HCT116 (cell line): ENCODE measurements at regions not wholly inside any gene's neighbourhood (a gene's known extent, or its start where the extent isn't known, plus 50 kb on each side); places are given as distances from the start of the nearest gene placed in this dataset.

Source experiments
- ATAC-seq: fragments of 200-7000 bp; cut with Tn5 transposase; 2 replicates; pipeline ENCODE4 v1.9.1; 2020; ENCODE audit warnings: mild to moderate bottlenecking, moderate library complexity
- BruUV-seq: library from RNA; stranded (reverse); fragments of 400-500 nt; replicated peaks from 2 replicates; lab custom pipeline; 2021; lab: Mats Ljungman, UMichigan
- CTCF ChIA-PET: fragments of 300-600 bp; sonication (Branson Sonifier 250); formaldehyde crosslinking; loops from one replicate; lab custom pipeline; 2021; ENCODE audit warnings: antibody characterized with exemption; lab: Charles Lee
- POLR2A ChIA-PET: fragments of 300-600, 350-600 bp; sonication (Branson Sonifier 250); formaldehyde crosslinking; loops from one replicate; lab custom pipeline; 2021; ENCODE audit warnings: antibody characterized with exemption; lab: Charles Lee
- RAD21 ChIA-PET, 2 experiments: fragments of 300-600 bp; sonication (Branson Sonifier 250); formaldehyde crosslinking; loops; one replicate each; lab custom pipeline; 2023; ENCODE audit warnings: low total read pairs in 2 of 2; ENCODE audit not compliant: uncharacterized antibody in 2 of 2, unreplicated experiment in 2 of 2, low non-redundant PET in 1 of 2; lab: Charles Lee
- DNase-seq: peaks from one replicate; pipeline ENCODE4 v3.0.0-alpha.2; 2010; ENCODE audit warnings: low read depth, low spot score
- H2AFZ ChIP-seq: fragments of 200-600 bp; shearing (Covaris generic), sonication (generic); 2 replicates; pipeline ENCODE4 v1.6.1; 2017; ENCODE audit warnings: low read depth, mixed run types, mixed read lengths, antibody characterized with exemption, low read length; ENCODE audit not compliant: poor library complexity, severe bottlenecking
- H3K27ac ChIP-seq: 2 replicates; pipeline ENCODE4 v1.5.1; 2012; ENCODE audit warnings: low read depth, low read length
- H3K27me3 ChIP-seq: fragments of 200-600 bp; sonication (generic); 2 replicates; pipeline ENCODE4 v1.6.1; 2016; ENCODE audit warnings: mixed run types, low read length, mixed read lengths; ENCODE audit not compliant: insufficient read depth
- H3K36me3 ChIP-seq, 2 experiments: fragments of 200-500 bp in 1 of 2; fragments of 200-600 bp in 1 of 2; sonication (Bioruptor generic) in 1 of 2; sonication (generic) in 1 of 2; 2 replicates each; pipeline versions ENCODE4 v1.5.1 to v1.6.1; 2014 to 2016; ENCODE audit warnings: low read length in 2 of 2, inconsistent platforms in 1 of 2, mixed read lengths in 1 of 2, mixed run types in 1 of 2; ENCODE audit not compliant: insufficient read depth in 2 of 2, control insufficient read depth in 1 of 2
- H3K4me1 ChIP-seq, 2 experiments: fragments of 200-600 bp in 1 of 2; sonication (generic) in 1 of 2; 2 replicates each; pipeline versions ENCODE4 v1.5.1 to v1.6.1; 2012 to 2017; ENCODE audit warnings: low read length in 2 of 2, inconsistent platforms in 1 of 2, mild to moderate bottlenecking in 1 of 2, mixed read lengths in 1 of 2, mixed run types in 1 of 2, moderate library complexity in 1 of 2; ENCODE audit not compliant: insufficient read depth in 2 of 2, control insufficient read depth in 1 of 2
- H3K4me2 ChIP-seq: fragments of 200-600 bp; sonication (generic); 2 replicates; pipeline ENCODE4 v1.6.1; 2017; ENCODE audit warnings: mixed run types, low read length, mixed read lengths
- H3K4me3 ChIP-seq, 2 experiments: fragments of 200-600 bp in 1 of 2; sonication (generic) in 1 of 2; replicated peaks in 1 of 2; 2 replicates each; pipeline ENCODE4 v1.5.1; 2011 to 2016; ENCODE audit warnings: low read length in 2 of 2, control low read depth in 1 of 2, low read depth in 1 of 2, mild to moderate bottlenecking in 1 of 2, mixed read lengths in 1 of 2, mixed run types in 1 of 2
- H3K79me2 ChIP-seq: fragments of 200-600 bp; sonication (generic); 2 replicates; pipeline ENCODE4 v1.6.1; 2017; ENCODE audit warnings: mild to moderate bottlenecking, mixed run types, low read length, moderate library complexity, mixed read lengths; ENCODE audit not compliant: insufficient read depth
- H3K9ac ChIP-seq: fragments of 200-600 bp; sonication (generic); 2 replicates; pipeline ENCODE4 v1.6.1; 2016; ENCODE audit warnings: low read length, mixed read lengths
- H3K9me2 ChIP-seq: fragments of 200-600 bp; sonication (generic), shearing (Covaris generic); 2 replicates; pipeline ENCODE4 v1.6.1; 2017; ENCODE audit warnings: mixed run types, mild to moderate bottlenecking, moderate library complexity; ENCODE audit not compliant: insufficient read depth
- H3K9me3 ChIP-seq, 2 experiments: fragments of 200-500 bp in 1 of 2; fragments of 200-600 bp in 1 of 2; sonication (Bioruptor generic) in 1 of 2; sonication (generic) in 1 of 2; 2 replicates each; pipeline ENCODE4 v1.6.1; 2014 to 2017; ENCODE audit warnings: low read length in 2 of 2, mixed read lengths in 2 of 2, inconsistent platforms in 1 of 2, low read depth in 1 of 2, mild to moderate bottlenecking in 1 of 2, mixed run types in 1 of 2, moderate library complexity in 1 of 2; ENCODE audit not compliant: control insufficient read depth in 1 of 2, insufficient read depth in 1 of 2
- H4K20me1 ChIP-seq: fragments of 200-600 bp; sonication (generic), shearing (Covaris generic); 2 replicates; pipeline ENCODE4 v1.6.1; 2017; ENCODE audit warnings: mixed run types, mild to moderate bottlenecking, moderate library complexity; ENCODE audit not compliant: insufficient read depth
- CEBPB ChIP-seq: IDR thresholded peaks from 2 replicates; pipeline ENCODE4 v1.6.1; 2012; ENCODE audit warnings: low read depth
- EGR1 ChIP-seq: IDR thresholded peaks from 2 replicates; pipeline ENCODE4 v1.6.1; 2012; ENCODE audit warnings: low read depth
- ELF1 ChIP-seq: IDR thresholded peaks from 2 replicates; pipeline ENCODE4 v1.6.1; 2012; ENCODE audit warnings: low read depth, borderline replicate concordance
- EZH2 ChIP-seq: fragments of 200-600 bp; sonication (generic); IDR thresholded peaks from 2 replicates; pipeline ENCODE4 v1.6.1; 2017; ENCODE audit warnings: antibody characterized with exemption, mixed run types
- FOSL1 ChIP-seq: IDR thresholded peaks from 2 replicates; pipeline ENCODE4 v1.6.1; 2012; ENCODE audit warnings: low read depth
- JUND ChIP-seq: IDR thresholded peaks from 2 replicates; pipeline ENCODE4 v1.6.1; 2012
- POLR2A ChIP-seq: IDR thresholded peaks from 2 replicates; pipeline ENCODE4 v1.7.0; 2011; ENCODE audit warnings: borderline replicate concordance; ENCODE audit not compliant: insufficient read depth, insufficient read length; ENCODE audit errors: extremely low read depth
- POLR2AphosphoS5 ChIP-seq: IDR thresholded peaks from 2 replicates; pipeline ENCODE4 v1.6.1; 2011; ENCODE audit warnings: mild to moderate bottlenecking, low read depth, low read length, moderate library complexity
- RAD21 ChIP-seq: IDR thresholded peaks from 2 replicates; pipeline ENCODE4 v1.6.1; 2012; ENCODE audit warnings: low read depth, mild to moderate bottlenecking
- SP1 ChIP-seq: IDR thresholded peaks from 2 replicates; pipeline ENCODE4 v1.6.1; 2012; ENCODE audit warnings: low read depth
- TCF7L2 ChIP-seq: IDR thresholded peaks from 2 replicates; pipeline ENCODE4 v1.7.0; 2011; ENCODE audit warnings: borderline replicate concordance, inconsistent platforms; ENCODE audit not compliant: insufficient read depth, insufficient read length; ENCODE audit errors: extremely low read depth
- YY1 ChIP-seq: IDR thresholded peaks from 2 replicates; pipeline ENCODE4 v1.6.1; 2011; ENCODE audit warnings: low read length, low read depth, moderate library complexity, mild to moderate bottlenecking; ENCODE audit not compliant: insufficient replicate concordance; ENCODE audit errors: extremely low read depth
- intact Hi-C: fragments of 100-400 bp; cut with micrococcal nuclease; formaldehyde crosslinking; loops from 2 replicates; pipeline ENCODE4 v1.10.0; 2022
- TF ChIP-seq, protein P1 (sequence below): IDR thresholded peaks from 2 replicates; pipeline ENCODE4 v1.6.1; 2012
- TF ChIP-seq, protein P2 (sequence below), 3 experiments: fragments of 200-600 bp in 1 of 3; sonication (generic) in 1 of 3; IDR thresholded peaks in 2 of 3; conservative IDR thresholded peaks in 1 of 3; 2 replicates each; pipeline ENCODE4 v1.5.1; 2012 to 2017; ENCODE audit warnings: low read depth in 2 of 3, low read length in 2 of 3, antibody characterized with exemption in 1 of 3, borderline replicate concordance in 1 of 3, control low read depth in 1 of 3, mild to moderate bottlenecking in 1 of 3, mixed read lengths in 1 of 3, mixed run types in 1 of 3, moderate library complexity in 1 of 3; ENCODE audit not compliant: insufficient read depth in 1 of 3
- TF ChIP-seq, protein P3 (sequence below): IDR thresholded peaks from 2 replicates; pipeline ENCODE4 v1.6.1; 2012; ENCODE audit warnings: low read depth

DNA sequence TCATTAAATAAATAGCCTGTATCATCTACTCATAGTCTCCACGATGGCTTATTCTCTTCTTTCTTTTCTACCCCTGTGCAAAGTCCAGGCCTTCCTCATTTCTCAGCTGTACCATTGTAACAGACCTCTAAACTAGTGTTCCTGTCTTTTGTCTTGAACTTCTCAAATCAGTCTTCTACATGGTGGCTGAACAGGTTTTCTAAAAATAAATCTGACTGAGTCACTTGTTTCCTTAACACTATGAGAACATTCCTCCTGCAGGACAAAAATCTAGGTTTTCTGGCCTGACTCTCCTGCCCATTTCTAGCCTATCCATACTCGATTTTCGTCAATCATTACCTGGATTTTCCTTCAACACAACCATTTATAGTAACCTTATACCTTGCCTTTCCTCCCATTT lies 1080.8 kb upstream of the TENM4 start:
- Histone ChIP-seq H3K9ac (no peak overlapping the region), H3K27ac (no peak overlapping the region), H3K4me3 (no peak overlapping the region), H2AFZ (no peak overlapping the region), H3K27me3 (no peaks in the 10 kb centered on the region), H4K20me1 (no peaks in the 10 kb centered on the region), H3K9me2 (no peaks in the 10 kb centered on the region), H3K4me2 (no peak overlapping the region), H3K4me1 (no peaks in the 10 kb centered on the region), H3K36me3 (no peaks in the 10 kb centered on the region), H3K79me2 (no peaks in the 10 kb centered on the region), H3K9me3 (peaks cover 3 to 28% of the 10 kb centered on the region in 2 experiments; a peak in 2 of 4 replicates)
- ChIA-PET RAD21 (no interaction called here), CTCF (no interaction called here), POLR2A (no interaction called here)
- no TSS peak for BruUV-seq
- intact Hi-C loops, result no loop called here
- no peak for DNase-seq
- no peak for ATAC-seq
- TF ChIP-seq JUND (no peak), POLR2A (no peak), EGR1 (no peak), EZH2 (no peak), SP1 (no peak), FOSL1 (no peak), YY1 (no peak), TCF7L2 (no peak), RAD21 (no peak), CEBPB (no peak), ELF1 (no peak), POLR2AphosphoS5 (no peak)
- TF ChIP-seq, protein P1, sequence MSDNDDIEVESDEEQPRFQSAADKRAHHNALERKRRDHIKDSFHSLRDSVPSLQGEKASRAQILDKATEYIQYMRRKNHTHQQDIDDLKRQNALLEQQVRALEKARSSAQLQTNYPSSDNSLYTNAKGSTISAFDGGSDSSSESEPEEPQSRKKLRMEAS, result no peak
- TF ChIP-seq, protein P2, sequence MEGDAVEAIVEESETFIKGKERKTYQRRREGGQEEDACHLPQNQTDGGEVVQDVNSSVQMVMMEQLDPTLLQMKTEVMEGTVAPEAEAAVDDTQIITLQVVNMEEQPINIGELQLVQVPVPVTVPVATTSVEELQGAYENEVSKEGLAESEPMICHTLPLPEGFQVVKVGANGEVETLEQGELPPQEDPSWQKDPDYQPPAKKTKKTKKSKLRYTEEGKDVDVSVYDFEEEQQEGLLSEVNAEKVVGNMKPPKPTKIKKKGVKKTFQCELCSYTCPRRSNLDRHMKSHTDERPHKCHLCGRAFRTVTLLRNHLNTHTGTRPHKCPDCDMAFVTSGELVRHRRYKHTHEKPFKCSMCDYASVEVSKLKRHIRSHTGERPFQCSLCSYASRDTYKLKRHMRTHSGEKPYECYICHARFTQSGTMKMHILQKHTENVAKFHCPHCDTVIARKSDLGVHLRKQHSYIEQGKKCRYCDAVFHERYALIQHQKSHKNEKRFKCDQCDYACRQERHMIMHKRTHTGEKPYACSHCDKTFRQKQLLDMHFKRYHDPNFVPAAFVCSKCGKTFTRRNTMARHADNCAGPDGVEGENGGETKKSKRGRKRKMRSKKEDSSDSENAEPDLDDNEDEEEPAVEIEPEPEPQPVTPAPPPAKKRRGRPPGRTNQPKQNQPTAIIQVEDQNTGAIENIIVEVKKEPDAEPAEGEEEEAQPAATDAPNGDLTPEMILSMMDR (IDR thresholded peaks at IDR 0.05 in 2 of 3, conservative IDR thresholded peaks at IDR 0.05 in 1 of 3; ENCODE audit: borderline replicate concordance in 1 of 3, insufficient read depth in 1 of 3, low read depth in 2 of 3, low read length in 2 of 3), result no peak
- TF ChIP-seq, protein P3, sequence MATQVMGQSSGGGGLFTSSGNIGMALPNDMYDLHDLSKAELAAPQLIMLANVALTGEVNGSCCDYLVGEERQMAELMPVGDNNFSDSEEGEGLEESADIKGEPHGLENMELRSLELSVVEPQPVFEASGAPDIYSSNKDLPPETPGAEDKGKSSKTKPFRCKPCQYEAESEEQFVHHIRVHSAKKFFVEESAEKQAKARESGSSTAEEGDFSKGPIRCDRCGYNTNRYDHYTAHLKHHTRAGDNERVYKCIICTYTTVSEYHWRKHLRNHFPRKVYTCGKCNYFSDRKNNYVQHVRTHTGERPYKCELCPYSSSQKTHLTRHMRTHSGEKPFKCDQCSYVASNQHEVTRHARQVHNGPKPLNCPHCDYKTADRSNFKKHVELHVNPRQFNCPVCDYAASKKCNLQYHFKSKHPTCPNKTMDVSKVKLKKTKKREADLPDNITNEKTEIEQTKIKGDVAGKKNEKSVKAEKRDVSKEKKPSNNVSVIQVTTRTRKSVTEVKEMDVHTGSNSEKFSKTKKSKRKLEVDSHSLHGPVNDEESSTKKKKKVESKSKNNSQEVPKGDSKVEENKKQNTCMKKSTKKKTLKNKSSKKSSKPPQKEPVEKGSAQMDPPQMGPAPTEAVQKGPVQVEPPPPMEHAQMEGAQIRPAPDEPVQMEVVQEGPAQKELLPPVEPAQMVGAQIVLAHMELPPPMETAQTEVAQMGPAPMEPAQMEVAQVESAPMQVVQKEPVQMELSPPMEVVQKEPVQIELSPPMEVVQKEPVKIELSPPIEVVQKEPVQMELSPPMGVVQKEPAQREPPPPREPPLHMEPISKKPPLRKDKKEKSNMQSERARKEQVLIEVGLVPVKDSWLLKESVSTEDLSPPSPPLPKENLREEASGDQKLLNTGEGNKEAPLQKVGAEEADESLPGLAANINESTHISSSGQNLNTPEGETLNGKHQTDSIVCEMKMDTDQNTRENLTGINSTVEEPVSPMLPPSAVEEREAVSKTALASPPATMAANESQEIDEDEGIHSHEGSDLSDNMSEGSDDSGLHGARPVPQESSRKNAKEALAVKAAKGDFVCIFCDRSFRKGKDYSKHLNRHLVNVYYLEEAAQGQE, result no peak
